NB4 (cell line): ENCODE measurements at regions not wholly inside any gene's neighbourhood (a gene's known extent, or its start where the extent isn't known, plus 50 kb on each side); places are given as distances from the start of the nearest gene placed in this dataset.

ENCODE experiments used
- DNase-seq: peaks from one replicate; pipeline ENCODE4 v3.0.0; 2010; ENCODE audit warnings: low read depth
- H3K4me3 ChIP-seq: one replicate; pipeline ENCODE4 v1.5.1; 2011; ENCODE audit warnings: mild to moderate bottlenecking, low read depth, low read length, moderate library complexity
- CTCF ChIP-seq: IDR thresholded peaks from one replicate; pipeline ENCODE4 v1.5.1; 2012; ENCODE audit warnings: low read depth, low read length
- MAX ChIP-seq: IDR thresholded peaks from 2 replicates; pipeline ENCODE4 v1.6.1; 2011; ENCODE audit warnings: low read depth, low read length
- MYC ChIP-seq: IDR thresholded peaks from 2 replicates; pipeline ENCODE4 v1.6.1; 2011; ENCODE audit warnings: low read depth, low read length
- POLR2A ChIP-seq: IDR thresholded peaks from 2 replicates; pipeline ENCODE4 v1.6.1; 2011; ENCODE audit warnings: mild to moderate bottlenecking; ENCODE audit not compliant: insufficient read length; ENCODE audit errors: extremely low read depth

- TF ChIP-seq MAX (no peak), POLR2A (no peak), CTCF (no peak), MYC (no peak)
- DNase-seq, result no peak
- H3K4me3 ChIP-seq, result no peak overlapping the region
These were observed 359.1 kb upstream of the ADAMTSL1 start for GRCh38 chr9:18114559-18115475.

- TF ChIP-seq MYC (no peak), CTCF (no peak)
- no peak overlapping the region for H3K4me3 ChIP-seq
- no peak for DNase-seq
These were observed 355.7 kb upstream of the ADAMTSL1 start for GRCh38 chr9:18118268-18118667.

GRCh38 chr9:18122171-18122570 is 351.8 kb upstream of the ADAMTSL1 start:
- TF ChIP-seq MYC, result no peak
- no peak for TF ChIP-seq POLR2A

GRCh38 chr9:18124760-18125159 is 349.2 kb upstream of the ADAMTSL1 start:
- no peak for DNase-seq
- TF ChIP-seq CTCF, result no peak

More at GRCh38 chr9:18122171-18122570, 351.8 kb upstream of the ADAMTSL1 start:
- H3K4me3 ChIP-seq, result no peak overlapping the region
- DNase-seq, result no peak

GRCh38 chr9:18126831-18127498 is 347.0 kb upstream of the ADAMTSL1 start:
- no peak for DNase-seq
- TF ChIP-seq MYC, result no peak
- no peak for TF ChIP-seq POLR2A
- no peak for TF ChIP-seq CTCF
- TF ChIP-seq MAX, result no peak
- H3K4me3 ChIP-seq, result no peak overlapping the region

More at GRCh38 chr9:18124760-18125159, 349.2 kb upstream of the ADAMTSL1 start:
- no peak overlapping the region for H3K4me3 ChIP-seq

- H3K4me3 ChIP-seq, result no peak overlapping the region
- DNase-seq, result no peak
- TF ChIP-seq CTCF (no peak), MAX (no peak), MYC (no peak), POLR2A (no peak)
These were observed 346.5 kb upstream of the ADAMTSL1 start for GRCh38 chr9:18127499-18127875.
